ENCODE measurements at regions not wholly inside any gene's neighbourhood (a gene's known extent, or its start where the extent isn't known, plus 50 kb on each side); places are given as distances from the start of the nearest gene placed in this dataset.

- H3K27ac ChIP-seq: no peak overlapping the region
These were observed 75.9 kb upstream of the NR3C1 start for GRCh38 chr5:143479394-143479793.

GRCh38 chr5:143476601-143477211 is 73.2 kb upstream of the NR3C1 start:
- Histone ChIP-seq H3K9me3 (ENCODE audit: low read depth, low read length) (no peaks in the 10 kb centered on the region), H3K36me3 (ENCODE audit: insufficient read depth, low read length) (no peaks in the 10 kb centered on the region), H3K4me3 (no peak overlapping the region), H3K9ac (ENCODE audit: insufficient read length) (no peak overlapping the region), H3K27ac (no peak overlapping the region)
- TF ChIP-seq POLR2AphosphoS5 (IDR thresholded peaks at IDR 0.05; ENCODE audit: borderline replicate concordance, low read depth, low read length) (no peak), EZH2 (IDR thresholded peaks at IDR 0.05) (no peak), FOXP2 (optimal IDR thresholded peaks at IDR 0.05; ENCODE audit: control extremely low read depth, extremely low read length, insufficient read depth) (no peak)
- DNase-seq (ENCODE audit: low read depth, low spot score): no peak

More at GRCh38 chr5:143479394-143479793, 75.9 kb upstream of the NR3C1 start:
- no peak for DNase-seq (ENCODE audit: low read depth, low spot score)
- no peak overlapping the region for H3K4me3 ChIP-seq
- H3K9ac ChIP-seq (ENCODE audit: insufficient read length): no peak overlapping the region
- H3K36me3 ChIP-seq (ENCODE audit: insufficient read depth, low read length): no peaks in the 10 kb centered on the region
- no peaks in the 10 kb centered on the region for H3K9me3 ChIP-seq (ENCODE audit: low read depth, low read length)
- no peak for TF ChIP-seq POLR2AphosphoS5 (IDR thresholded peaks at IDR 0.05; ENCODE audit: borderline replicate concordance, low read depth, low read length)
- TF ChIP-seq FOXP2 (optimal IDR thresholded peaks at IDR 0.05; ENCODE audit: control extremely low read depth, extremely low read length, insufficient read depth): no peak

DNA sequence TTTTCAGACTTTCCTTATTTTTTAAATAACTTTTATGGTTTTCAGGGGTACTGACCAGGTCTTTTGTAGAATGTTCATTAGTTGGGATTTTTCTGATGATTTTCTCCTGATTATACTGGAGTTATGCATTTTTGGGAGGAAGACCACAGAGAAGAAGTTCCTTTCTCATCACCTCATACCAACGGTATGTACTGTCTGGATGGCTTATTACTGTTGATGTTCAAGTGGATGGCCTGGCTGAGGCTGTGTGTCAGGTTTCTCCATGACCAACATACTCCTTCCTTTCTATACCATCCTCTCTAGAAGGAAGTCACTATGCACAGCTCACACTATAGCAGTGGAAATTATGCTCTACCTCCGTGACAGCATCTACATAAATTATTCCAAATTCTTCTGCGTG is 71.1 kb upstream of the NR3C1 start:
- no peak for DNase-seq (ENCODE audit: low read depth, low spot score)
- H3K27ac ChIP-seq: no peak overlapping the region
- H3K4me3 ChIP-seq: no peak overlapping the region
- no peak overlapping the region for H3K9ac ChIP-seq (ENCODE audit: insufficient read length)
- no peak for TF ChIP-seq POLR2AphosphoS5 (IDR thresholded peaks at IDR 0.05; ENCODE audit: borderline replicate concordance, low read depth, low read length)
- TF ChIP-seq FOXP2 (optimal IDR thresholded peaks at IDR 0.05; ENCODE audit: control extremely low read depth, extremely low read length, insufficient read depth): no peak
- TF ChIP-seq EZH2 (IDR thresholded peaks at IDR 0.05): no peak
- H3K36me3 ChIP-seq (ENCODE audit: insufficient read depth, low read length): no peaks in the 10 kb centered on the region
- no peaks in the 10 kb centered on the region for H3K9me3 ChIP-seq (ENCODE audit: low read depth, low read length)

- no peak for DNase-seq (ENCODE audit: low read depth, low spot score)
These were observed 70.0 kb upstream of the NR3C1 start for GRCh38 chr5:143473481-143473880.

GRCh38 chr5:143472576-143472975 is 69.1 kb upstream of the NR3C1 start:
- Histone ChIP-seq H3K4me3 (no peak overlapping the region), H3K36me3 (ENCODE audit: insufficient read depth, low read length) (no peaks in the 10 kb centered on the region), H3K9ac (ENCODE audit: insufficient read length) (no peak overlapping the region), H3K27ac (no peak overlapping the region), H3K9me3 (ENCODE audit: low read depth, low read length) (no peaks in the 10 kb centered on the region)
- TF ChIP-seq FOXP2 (optimal IDR thresholded peaks at IDR 0.05; ENCODE audit: control extremely low read depth, extremely low read length, insufficient read depth) (no peak), EZH2 (IDR thresholded peaks at IDR 0.05) (no peak), POLR2AphosphoS5 (IDR thresholded peaks at IDR 0.05; ENCODE audit: borderline replicate concordance, low read depth, low read length) (no peak)
- no peak for DNase-seq (ENCODE audit: low read depth, low spot score)

More at GRCh38 chr5:143473481-143473880, 70.0 kb upstream of the NR3C1 start:
- Histone ChIP-seq H3K27ac (no peak overlapping the region), H3K36me3 (ENCODE audit: insufficient read depth, low read length) (no peaks in the 10 kb centered on the region), H3K9ac (ENCODE audit: insufficient read length) (no peak overlapping the region), H3K4me3 (no peak overlapping the region), H3K9me3 (ENCODE audit: low read depth, low read length) (no peaks in the 10 kb centered on the region)
- TF ChIP-seq EZH2 (IDR thresholded peaks at IDR 0.05) (no peak), FOXP2 (optimal IDR thresholded peaks at IDR 0.05; ENCODE audit: control extremely low read depth, extremely low read length, insufficient read depth) (no peak)

- TF ChIP-seq POLR2AphosphoS5 (IDR thresholded peaks at IDR 0.05; ENCODE audit: borderline replicate concordance, low read depth, low read length): no peak
- TF ChIP-seq EZH2 (IDR thresholded peaks at IDR 0.05): no peak
- TF ChIP-seq FOXP2 (optimal IDR thresholded peaks at IDR 0.05; ENCODE audit: control extremely low read depth, extremely low read length, insufficient read depth): no peak
- Histone ChIP-seq H3K9ac (ENCODE audit: insufficient read length) (no peak overlapping the region), H3K36me3 (ENCODE audit: insufficient read depth, low read length) (no peaks in the 10 kb centered on the region), H3K27ac (no peak overlapping the region), H3K4me3 (no peak overlapping the region), H3K9me3 (ENCODE audit: low read depth, low read length) (no peaks in the 10 kb centered on the region)
- no peak for DNase-seq (ENCODE audit: low read depth, low spot score)
These were observed 68.4 kb upstream of the NR3C1 start for GRCh38 chr5:143471666-143472464.

GRCh38 chr5:143471041-143471509 is 67.6 kb upstream of the NR3C1 start:
- H3K27ac ChIP-seq: no peak overlapping the region
- no peak overlapping the region for H3K9ac ChIP-seq (ENCODE audit: insufficient read length)
- H3K4me3 ChIP-seq: no peak overlapping the region
- H3K36me3 ChIP-seq (ENCODE audit: insufficient read depth, low read length): no peaks in the 10 kb centered on the region
- DNase-seq (ENCODE audit: low read depth, low spot score): no peak
- H3K9me3 ChIP-seq (ENCODE audit: low read depth, low read length): no peaks in the 10 kb centered on the region
- TF ChIP-seq POLR2AphosphoS5 (IDR thresholded peaks at IDR 0.05; ENCODE audit: borderline replicate concordance, low read depth, low read length) (no peak), FOXP2 (optimal IDR thresholded peaks at IDR 0.05; ENCODE audit: control extremely low read depth, extremely low read length, insufficient read depth) (no peak), EZH2 (IDR thresholded peaks at IDR 0.05) (no peak)

- Histone ChIP-seq H3K9me3 (ENCODE audit: low read depth, low read length) (no peaks in the 10 kb centered on the region), H3K27ac (no peak overlapping the region), H3K36me3 (ENCODE audit: insufficient read depth, low read length) (no peaks in the 10 kb centered on the region), H3K9ac (ENCODE audit: insufficient read length) (no peak overlapping the region), H3K4me3 (no peak overlapping the region)
- no peak for DNase-seq (ENCODE audit: low read depth, low spot score)
- TF ChIP-seq EZH2 (IDR thresholded peaks at IDR 0.05): no peak
- TF ChIP-seq FOXP2 (optimal IDR thresholded peaks at IDR 0.05; ENCODE audit: control extremely low read depth, extremely low read length, insufficient read depth): no peak
- no peak for TF ChIP-seq POLR2AphosphoS5 (IDR thresholded peaks at IDR 0.05; ENCODE audit: borderline replicate concordance, low read depth, low read length)
These were observed 66.6 kb upstream of the NR3C1 start for GRCh38 chr5:143470120-143470519.

All from SK-N-MC (cell line).